Epithelial cell of proximal tubule (primary cell): ENCODE measurements at regions not wholly inside any gene's neighbourhood (a gene's known extent, or its start where the extent isn't known, plus 50 kb on each side); places are given as distances from the start of the nearest gene placed in this dataset.

ENCODE experiments used
- DNase-seq: peaks from one replicate; pipeline ENCODE4 v3.0.0-alpha.2; 2011; ENCODE audit warnings: low read depth
- H3K4me3 ChIP-seq: 2 replicates; pipeline ENCODE4 v1.5.1; 2011; ENCODE audit warnings: low read depth, mild to moderate bottlenecking, low read length
- TF ChIP-seq, protein P1 (sequence below): conservative IDR thresholded peaks from 2 replicates; pipeline ENCODE4 v1.5.1; 2012; ENCODE audit warnings: low read depth, mild to moderate bottlenecking, low read length

DNA sequence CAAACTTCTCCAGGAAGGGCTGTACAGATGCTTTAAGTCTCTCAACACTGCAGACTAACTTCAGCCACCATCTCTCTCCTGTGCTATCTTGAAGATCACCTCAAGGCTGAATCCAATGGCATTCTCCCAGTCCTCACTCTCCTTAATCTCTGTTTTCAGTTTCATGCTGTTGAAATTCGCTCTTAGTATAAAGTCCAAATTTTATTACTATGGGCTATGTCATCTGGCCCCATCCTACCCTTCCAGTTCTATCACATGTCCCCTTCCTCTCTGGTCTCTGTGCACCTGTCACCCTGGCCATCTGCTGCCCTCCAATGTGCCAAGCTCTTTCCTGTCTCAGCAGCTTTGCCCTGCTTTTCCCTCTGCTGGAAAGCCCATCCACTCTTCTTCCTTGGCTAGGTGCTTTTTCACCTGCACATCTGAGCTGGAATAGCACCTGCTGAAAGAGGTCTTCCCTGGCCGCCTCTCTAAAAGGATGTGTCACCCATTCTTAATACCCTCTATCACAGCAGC is 284.7 kb upstream of the MAP3K1 start:
- TF ChIP-seq, protein P1, sequence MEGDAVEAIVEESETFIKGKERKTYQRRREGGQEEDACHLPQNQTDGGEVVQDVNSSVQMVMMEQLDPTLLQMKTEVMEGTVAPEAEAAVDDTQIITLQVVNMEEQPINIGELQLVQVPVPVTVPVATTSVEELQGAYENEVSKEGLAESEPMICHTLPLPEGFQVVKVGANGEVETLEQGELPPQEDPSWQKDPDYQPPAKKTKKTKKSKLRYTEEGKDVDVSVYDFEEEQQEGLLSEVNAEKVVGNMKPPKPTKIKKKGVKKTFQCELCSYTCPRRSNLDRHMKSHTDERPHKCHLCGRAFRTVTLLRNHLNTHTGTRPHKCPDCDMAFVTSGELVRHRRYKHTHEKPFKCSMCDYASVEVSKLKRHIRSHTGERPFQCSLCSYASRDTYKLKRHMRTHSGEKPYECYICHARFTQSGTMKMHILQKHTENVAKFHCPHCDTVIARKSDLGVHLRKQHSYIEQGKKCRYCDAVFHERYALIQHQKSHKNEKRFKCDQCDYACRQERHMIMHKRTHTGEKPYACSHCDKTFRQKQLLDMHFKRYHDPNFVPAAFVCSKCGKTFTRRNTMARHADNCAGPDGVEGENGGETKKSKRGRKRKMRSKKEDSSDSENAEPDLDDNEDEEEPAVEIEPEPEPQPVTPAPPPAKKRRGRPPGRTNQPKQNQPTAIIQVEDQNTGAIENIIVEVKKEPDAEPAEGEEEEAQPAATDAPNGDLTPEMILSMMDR, result no peak
- no peak for DNase-seq
- H3K4me3 ChIP-seq, result no peak overlapping the region

DNA sequence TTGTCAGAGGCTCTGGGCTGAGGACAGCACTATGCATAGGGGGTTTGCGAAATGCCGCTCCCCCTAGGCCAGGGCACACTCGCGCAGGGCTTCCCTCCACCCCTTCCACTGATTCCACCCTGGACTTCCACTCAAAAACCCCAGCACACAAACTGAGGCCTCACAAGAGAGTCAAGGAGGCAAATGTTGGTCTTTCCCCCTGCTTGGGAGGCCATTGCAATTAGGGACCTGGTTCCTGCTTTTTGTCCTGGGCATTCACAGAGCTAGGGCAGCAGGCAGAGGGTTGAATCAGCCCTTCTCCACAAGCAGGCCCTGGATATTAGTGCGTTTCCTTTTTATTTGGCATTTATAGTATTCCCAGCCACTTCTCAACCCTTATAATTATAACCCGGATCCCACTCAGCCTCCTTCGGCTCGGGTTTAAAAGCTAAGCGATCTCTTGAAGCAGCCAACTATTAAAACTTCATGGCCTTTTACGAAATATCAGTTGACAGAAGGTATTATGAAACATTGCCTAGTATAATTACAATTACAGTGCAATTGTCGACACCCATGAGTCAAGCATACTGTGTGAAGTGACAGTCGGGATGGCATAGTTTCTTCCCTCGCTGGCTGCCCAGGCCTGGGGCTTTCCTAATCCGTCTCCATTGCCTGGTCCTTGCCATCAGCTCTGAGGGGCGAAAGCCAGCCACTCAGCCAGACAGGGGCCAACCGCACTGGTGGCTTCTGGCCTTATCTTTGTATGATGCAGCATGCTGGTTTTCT is 285.5 kb upstream of the MAP3K1 start:
- DNase-seq, result no peak
- H3K4me3 ChIP-seq, result no peak overlapping the region
- TF ChIP-seq, protein P1, result no peak

DNA sequence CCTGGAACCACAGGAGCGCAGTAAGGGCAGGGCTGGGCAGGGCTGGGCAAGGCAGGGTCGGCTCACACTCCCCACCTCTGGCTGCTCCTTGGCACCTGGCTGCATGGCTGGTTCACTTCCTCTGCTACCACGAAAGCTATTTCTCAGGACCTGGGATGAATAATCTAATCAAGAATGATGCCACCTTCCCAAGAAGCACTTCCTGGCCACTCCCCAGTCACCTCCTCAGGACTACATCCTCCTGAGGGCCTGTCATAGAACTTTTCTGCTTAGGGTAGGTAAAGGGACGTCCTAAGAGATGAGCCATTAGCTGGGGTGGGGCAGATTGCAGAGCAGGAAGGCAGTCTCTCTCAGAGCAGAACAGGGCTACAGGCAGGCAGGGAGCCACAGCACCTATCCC is 288.2 kb upstream of the MAP3K1 start:
- TF ChIP-seq, protein P1, result no peak
- DNase-seq, result no peak
- no peak overlapping the region for H3K4me3 ChIP-seq

DNA sequence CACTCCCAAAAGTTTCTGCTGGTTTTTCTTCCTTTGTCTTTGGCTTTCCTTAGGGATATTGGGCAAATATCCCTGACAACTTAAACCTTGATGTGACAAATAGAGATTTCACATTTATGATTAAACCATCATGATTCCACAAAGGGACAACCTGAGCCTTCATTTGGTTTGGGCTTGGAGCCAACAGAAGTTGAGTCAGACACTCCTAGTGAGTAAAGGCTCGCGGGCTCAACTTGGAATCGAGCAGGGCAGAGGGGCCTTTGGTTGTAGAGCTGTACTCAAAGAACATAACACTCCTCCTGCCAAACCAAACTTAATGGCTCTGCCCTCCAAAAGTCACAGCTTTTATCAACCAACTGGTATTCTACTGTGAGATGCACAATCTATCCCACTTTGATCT is 290.2 kb upstream of the MAP3K1 start:
- TF ChIP-seq, protein P1, result no peak
- no peak overlapping the region for H3K4me3 ChIP-seq
- DNase-seq, result no peak

DNA sequence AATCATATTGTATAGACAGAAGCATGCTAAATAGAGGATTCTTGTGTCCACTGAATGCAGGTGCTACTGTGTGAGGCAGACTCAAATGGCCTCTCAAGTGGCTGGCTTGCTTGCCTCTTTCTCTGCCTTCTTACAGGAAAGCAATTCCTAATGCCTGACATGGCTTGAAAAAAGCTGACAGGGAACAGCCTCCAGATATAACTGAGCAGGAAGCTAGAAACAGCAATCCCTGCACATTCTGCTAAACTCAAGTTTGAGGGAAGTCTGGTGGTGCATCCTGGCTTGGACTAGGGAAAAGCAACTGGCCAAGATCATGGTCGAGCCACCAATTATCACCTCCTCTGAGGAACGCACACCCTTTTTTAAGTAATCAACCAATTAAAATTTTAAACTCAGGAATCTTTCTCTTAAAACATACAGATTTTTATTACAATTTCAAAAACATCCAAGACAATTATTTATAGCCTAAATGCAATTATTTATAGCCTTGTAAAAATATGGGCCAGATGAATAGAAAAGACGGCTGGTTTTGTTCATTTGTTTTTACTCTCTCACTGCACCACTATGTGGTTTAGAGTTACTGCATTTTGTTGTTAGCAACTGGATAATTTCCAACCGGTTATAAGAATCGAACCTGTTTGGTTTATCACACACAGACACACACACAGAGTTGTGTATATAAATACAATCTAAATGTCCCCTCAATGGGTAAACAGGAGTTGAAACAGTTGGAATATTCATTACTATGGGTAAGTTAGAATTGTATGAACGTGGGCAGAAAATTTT is 290.9 kb upstream of the ANKRD55 start:
- DNase-seq, result no peak
- TF ChIP-seq, protein P1, result no peak
- H3K4me3 ChIP-seq, result no peak overlapping the region

DNA sequence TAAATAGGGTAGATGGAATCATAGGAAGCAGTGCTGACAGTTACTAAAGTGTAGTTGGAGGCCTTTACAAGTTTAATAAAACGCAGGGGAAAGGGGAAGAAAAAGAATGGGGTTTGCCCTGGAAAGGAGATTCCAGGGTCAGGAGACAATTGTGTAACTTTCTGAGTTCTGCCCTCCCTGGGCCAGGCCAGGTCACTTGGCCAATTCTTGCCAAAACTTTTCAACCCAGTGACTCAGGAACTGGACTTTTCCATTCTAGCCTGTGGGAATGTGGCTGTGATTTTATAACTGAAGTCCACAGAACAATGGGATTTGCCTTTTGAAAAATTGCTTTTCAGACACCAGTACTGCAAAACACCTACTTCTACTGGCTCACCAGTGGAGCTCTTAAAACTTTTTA is 289.8 kb upstream of the ANKRD55 start:
- DNase-seq, result peak; percentile 76
- TF ChIP-seq, protein P1, result no peak
- H3K4me3 ChIP-seq, result no peak overlapping the region

DNA sequence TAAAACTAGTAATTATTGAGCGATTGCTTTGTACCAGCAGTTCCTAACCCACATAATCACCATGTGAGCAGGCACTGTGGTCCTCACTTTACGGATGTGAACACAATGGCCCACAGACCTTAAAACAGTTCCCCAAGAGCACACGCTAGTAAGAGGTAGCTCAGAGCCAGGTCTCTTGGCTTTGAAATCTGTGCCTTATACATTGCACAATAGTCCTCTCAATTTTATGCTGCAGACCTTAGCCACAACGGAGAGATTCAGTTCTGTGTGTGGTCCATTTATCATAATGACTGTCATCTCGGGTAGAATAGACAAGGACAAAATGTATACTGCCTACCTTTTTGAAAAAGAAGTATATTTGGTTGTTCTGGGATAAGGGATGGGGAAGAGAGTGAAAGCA is 289.0 kb upstream of the ANKRD55 start:
- TF ChIP-seq, protein P1, result no peak
- DNase-seq, result no peak
- H3K4me3 ChIP-seq, result no peak overlapping the region
